ENCODE measurements at regions not wholly inside any gene's neighbourhood (a gene's known extent, or its start where the extent isn't known, plus 50 kb on each side); places are given as distances from the start of the nearest gene placed in this dataset.
A peak's percentile ranks its signal among the peaks of the same experiment; 100 is the strongest.
"Not testable (repeated sequence)": the region's sequence is repeated elsewhere in the genome, so short reads cannot be mapped to it uniquely, and the experiment has no call there.

- no peak for DNase-seq
These were observed 55.4 kb downstream of the CTSL start for GRCh38 chr9:87781331-87781730.

GRCh38 chr9:87783180-87783579 is 57.3 kb downstream of the CTSL start:
- no peak for DNase-seq

GRCh38 chr9:87785315-87785970 is 59.5 kb downstream of the CTSL start:
- DNase-seq, result not testable (repeated sequence)

- DNase-seq, result no peak
These were observed 60.5 kb downstream of the CTSL start for GRCh38 chr9:87786423-87786822.

GRCh38 chr9:87786876-87787275 is 61.0 kb downstream of the CTSL start:
- DNase-seq, result no peak

- DNase-seq, result no peak
These were observed 61.8 kb downstream of the CTSL start for GRCh38 chr9:87787735-87788134.

GRCh38 chr9:87792831-87793288 is 66.9 kb downstream of the CTSL start:
- DNase-seq, result peak; percentile 71

- peak; percentile 9 for DNase-seq
These were observed 67.4 kb downstream of the CTSL start for GRCh38 chr9:87793292-87793691.

- DNase-seq, result no peak
These were observed 69.3 kb downstream of the CTSL start for GRCh38 chr9:87795178-87795577.

- DNase-seq, result no peak
These were observed 70.3 kb downstream of the CTSL start for GRCh38 chr9:87796196-87796595.

- no peak for DNase-seq
These were observed 72.4 kb downstream of the CTSL start for GRCh38 chr9:87798261-87798833.

- no peak for DNase-seq
These were observed 73.6 kb downstream of the CTSL start for GRCh38 chr9:87799503-87799902.

- no peak for DNase-seq
These were observed 74.5 kb downstream of the CTSL start for GRCh38 chr9:87800456-87800855.

GRCh38 chr9:87801013-87801412 is 75.1 kb downstream of the CTSL start:
- no peak for DNase-seq

GRCh38 chr9:87803166-87803565 is 77.2 kb downstream of the CTSL start:
- DNase-seq, result no peak

GRCh38 chr9:87803623-87804345 is 77.9 kb downstream of the CTSL start:
- no peak for DNase-seq

- no peak for DNase-seq
These were observed 77.4 kb upstream of the SPATA31E1 start for GRCh38 chr9:87805259-87805658.

GRCh38 chr9:87810008-87810407 is 72.7 kb upstream of the SPATA31E1 start:
- no peak for DNase-seq

GRCh38 chr9:87810679-87811178 is 71.9 kb upstream of the SPATA31E1 start:
- no peak for DNase-seq

GRCh38 chr9:87812375-87813118 is 70.1 kb upstream of the SPATA31E1 start:
- peak; percentile 70 for DNase-seq

- no peak for DNase-seq
These were observed 69.6 kb upstream of the SPATA31E1 start for GRCh38 chr9:87813119-87813463.

- no peak for DNase-seq
These were observed 66.6 kb upstream of the SPATA31E1 start for GRCh38 chr9:87816036-87816435.

- DNase-seq, result no peak
These were observed 64.4 kb upstream of the SPATA31E1 start for GRCh38 chr9:87818308-87818707.
